ENCODE measurements at regions not wholly inside any gene's neighbourhood (a gene's known extent, or its start where the extent isn't known, plus 50 kb on each side); places are given as distances from the start of the nearest gene placed in this dataset.

DNA sequence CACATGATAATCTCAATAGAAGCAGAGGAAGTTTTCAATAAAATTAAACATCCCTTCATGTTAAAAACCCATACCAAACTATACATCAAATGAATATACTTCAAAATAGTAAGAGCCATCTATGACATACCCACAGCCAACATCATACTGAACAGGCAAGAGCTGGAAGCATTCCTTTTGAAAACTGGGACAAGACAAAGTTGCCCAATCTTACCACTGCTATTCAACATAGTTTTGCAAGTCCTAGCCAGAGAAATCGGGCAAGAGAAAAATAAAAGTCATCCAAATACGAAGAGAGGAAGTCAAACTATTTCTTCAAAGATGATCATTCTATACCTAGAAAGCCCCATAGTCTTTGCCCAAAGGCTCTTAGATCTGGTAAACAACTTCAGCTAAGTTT is 454.7 kb upstream of the PRICKLE1 start:
- Mint-ChIP-seq H3K4me3 (no peak overlapping the region), H3K9me3 (no peaks in the 10 kb centered on the region; a peak in 1 of 5 replicates), H3K4me1 (peaks cover under 1 to 2% of the 10 kb centered on the region in 2 experiments; a peak in 3 of 4 replicates), H3K27ac (no peak overlapping the region), H3K36me3 (ENCODE audit: insufficient read depth in 1 of 3, low read depth in 3 of 3) (no peaks in the 10 kb centered on the region; a peak in 1 of 7 replicates), H3K27me3 (ENCODE audit: low read depth) (no peaks in the 10 kb centered on the region)
- H3K4ac ChIP-seq (ENCODE audit: low read depth, low read length): no peak overlapping the region
- no peak overlapping the region for H3K14ac ChIP-seq (ENCODE audit: insufficient read depth, low read length)
- no peak overlapping the region for H2AFZ ChIP-seq (ENCODE audit: low read length)
- no peak overlapping the region for H3K27ac ChIP-seq (ENCODE audit: insufficient read length, low read depth, low read length)
- no peak overlapping the region for H2BK15ac ChIP-seq (ENCODE audit: low read depth, low read length)
- H3K23me2 ChIP-seq (ENCODE audit: insufficient read length, low read depth, low read length, poor library complexity, severe bottlenecking): no peaks in the 10 kb centered on the region
- no peaks in the 10 kb centered on the region for H4K20me1 ChIP-seq (ENCODE audit: control insufficient read depth, insufficient read depth, insufficient read length)
- WGBS (ENCODE audit: extremely low coverage, insufficient read length, low lambda C conversion rate): no CpG with 5 or more reads among the region's 2 CpGs
- no peaks in the 10 kb centered on the region for H3K79me1 ChIP-seq (ENCODE audit: insufficient read depth, low read depth, low read length, poor library complexity, severe bottlenecking)
- DNase-seq: no peak
- TF ChIP-seq, protein P1, sequence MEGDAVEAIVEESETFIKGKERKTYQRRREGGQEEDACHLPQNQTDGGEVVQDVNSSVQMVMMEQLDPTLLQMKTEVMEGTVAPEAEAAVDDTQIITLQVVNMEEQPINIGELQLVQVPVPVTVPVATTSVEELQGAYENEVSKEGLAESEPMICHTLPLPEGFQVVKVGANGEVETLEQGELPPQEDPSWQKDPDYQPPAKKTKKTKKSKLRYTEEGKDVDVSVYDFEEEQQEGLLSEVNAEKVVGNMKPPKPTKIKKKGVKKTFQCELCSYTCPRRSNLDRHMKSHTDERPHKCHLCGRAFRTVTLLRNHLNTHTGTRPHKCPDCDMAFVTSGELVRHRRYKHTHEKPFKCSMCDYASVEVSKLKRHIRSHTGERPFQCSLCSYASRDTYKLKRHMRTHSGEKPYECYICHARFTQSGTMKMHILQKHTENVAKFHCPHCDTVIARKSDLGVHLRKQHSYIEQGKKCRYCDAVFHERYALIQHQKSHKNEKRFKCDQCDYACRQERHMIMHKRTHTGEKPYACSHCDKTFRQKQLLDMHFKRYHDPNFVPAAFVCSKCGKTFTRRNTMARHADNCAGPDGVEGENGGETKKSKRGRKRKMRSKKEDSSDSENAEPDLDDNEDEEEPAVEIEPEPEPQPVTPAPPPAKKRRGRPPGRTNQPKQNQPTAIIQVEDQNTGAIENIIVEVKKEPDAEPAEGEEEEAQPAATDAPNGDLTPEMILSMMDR (conservative IDR thresholded peaks at IDR 0.05): no peak
- no peak overlapping the region for H3K18ac ChIP-seq (ENCODE audit: insufficient read length, low read depth, low read length)
- no peak overlapping the region for H2AK5ac ChIP-seq (ENCODE audit: insufficient read length, low read length)
- no peak overlapping the region for H2BK5ac ChIP-seq (ENCODE audit: insufficient read length, low read length)
- no peaks in the 10 kb centered on the region for H3K27me3 ChIP-seq (ENCODE audit: insufficient read depth, low read length)
- H3K23ac ChIP-seq (ENCODE audit: insufficient read length, low read depth, low read length): no peak overlapping the region
- no peak overlapping the region for H2BK20ac ChIP-seq (ENCODE audit: low read depth, low read length, poor library complexity, severe bottlenecking)
- H3K4me2 ChIP-seq (ENCODE audit: insufficient read depth, insufficient read length, low read length): no peak overlapping the region
- H3T11ph ChIP-seq (ENCODE audit: low read length): no peak overlapping the region
- H3K79me2 ChIP-seq (ENCODE audit: insufficient read depth, low read length): no peaks in the 10 kb centered on the region
- H4K91ac ChIP-seq (ENCODE audit: insufficient read length, low read depth, low read length): no peak overlapping the region
- H3K56ac ChIP-seq (ENCODE audit: insufficient read length, low read depth, low read length): no peak overlapping the region
- H4K5ac ChIP-seq (ENCODE audit: insufficient read length, low read depth, low read length): no peak overlapping the region
- H3K4me1 ChIP-seq (ENCODE audit: insufficient read depth, low read length): no peaks in the 10 kb centered on the region
- H2BK120ac ChIP-seq (ENCODE audit: low read depth, low read length, poor library complexity, severe bottlenecking): no peak overlapping the region
- H3K9ac ChIP-seq (ENCODE audit: extremely low read depth, insufficient read length, low read length): no peak overlapping the region
- no peaks in the 10 kb centered on the region for H3K9me3 ChIP-seq (ENCODE audit: control insufficient read depth, low read depth, low read length)
- no peak overlapping the region for H4K8ac ChIP-seq (replicated peaks; ENCODE audit: insufficient read length, low read depth, low read length)
- H2BK12ac ChIP-seq (ENCODE audit: insufficient read length, low read depth, low read length): no peak overlapping the region
